B cell (primary cell): ENCODE measurements at regions not wholly inside any gene's neighbourhood (a gene's known extent, or its start where the extent isn't known, plus 50 kb on each side); places are given as distances from the start of the nearest gene placed in this dataset.

Source experiments
- ATAC-seq: fragments of 200-7000 bp; cut with Tn5 transposase; one replicate; pipeline ENCODE4 v1.10.0; 2021; ENCODE audit warnings: low read depth, mild to moderate bottlenecking, moderate number of reproducible peaks, moderate library complexity
- CTCF ChIA-PET: fragments of 350-600 bp; sonication (Branson Sonifier 250); formaldehyde crosslinking; loops from one replicate; lab custom pipeline; 2021; ENCODE audit warnings: antibody characterized with exemption, inconsistent platforms; lab: Charles Lee
- POLR2A ChIA-PET: fragments of 350-600 bp; sonication (Branson Sonifier 250); formaldehyde crosslinking; loops from one replicate; lab custom pipeline; 2021; ENCODE audit warnings: antibody characterized with exemption; lab: Charles Lee
- DNase-seq: peaks from one replicate; pipeline ENCODE4 v3.0.0; 2013
- H2AFZ ChIP-seq: 2 replicates; pipeline ENCODE4 v1.6.1; 2012; ENCODE audit warnings: mild to moderate bottlenecking, low read depth, low read length; ENCODE audit not compliant: insufficient read depth, poor library complexity, severe bottlenecking
- H3K27ac ChIP-seq, 2 donors: 1 replicate in 1 of 2; 2 replicates in 1 of 2; pipeline ENCODE4 v1.5.1; 2012 to 2013; ENCODE audit warnings: low read length in 2 of 2, mild to moderate bottlenecking in 2 of 2, moderate library complexity in 1 of 2
- H3K27me3 ChIP-seq, 4 experiments: fragments of 200-600 bp in 1 of 4; sonication (generic) in 1 of 4; replicated peaks in 1 of 4; 1 replicate in 2 of 4; 2 replicates in 2 of 4; pipeline versions ENCODE4 v1.6.1 to v1.7.0; 2013 to 2016; ENCODE audit warnings: low read length in 3 of 4, mild to moderate bottlenecking in 2 of 4, mixed read lengths in 1 of 4, moderate library complexity in 1 of 4; ENCODE audit not compliant: insufficient read depth in 4 of 4, control insufficient read depth in 3 of 4; ENCODE audit errors: control extremely low read depth in 1 of 4
- H3K36me3 ChIP-seq, 2 experiments: replicated peaks in 1 of 2; 1 replicate in 1 of 2; 2 replicates in 1 of 2; pipeline versions ENCODE4 v1.6.1 to v1.7.1; 2013; ENCODE audit warnings: low read length in 1 of 2; ENCODE audit not compliant: insufficient read depth in 2 of 2, control insufficient read depth in 1 of 2; ENCODE audit errors: control extremely low read depth in 1 of 2, extremely low read depth in 1 of 2
- H3K4me1 ChIP-seq, 2 donors: fragments of 200-600 bp in 1 of 2; sonication (generic) in 1 of 2; 1 replicate in 1 of 2; 2 replicates in 1 of 2; pipeline versions ENCODE4 v1.5.1 to v1.6.1; 2013 to 2017; ENCODE audit warnings: low read length in 2 of 2; ENCODE audit not compliant: control insufficient read depth in 2 of 2, insufficient read depth in 2 of 2
- H3K4me2 ChIP-seq: replicated peaks from 2 replicates; pipeline ENCODE3; 2012; ENCODE audit warnings: mild to moderate bottlenecking, low read depth, low read length; ENCODE audit not compliant: poor library complexity, severe bottlenecking
- H3K4me3 ChIP-seq, 5 experiments: fragments of 200-600 bp in 1 of 5; sonication (generic) in 1 of 5; 1 replicate in 3 of 5; 2 replicates in 2 of 5; pipeline versions ENCODE4 v1.5.1 to v1.7.0; 2011 to 2016; ENCODE audit warnings: low read length in 4 of 5, mild to moderate bottlenecking in 4 of 5, low read depth in 2 of 5, control low read depth in 1 of 5, moderate library complexity in 1 of 5; ENCODE audit not compliant: insufficient read depth in 1 of 5; ENCODE audit errors: control extremely low read depth in 1 of 5, extremely low read depth in 1 of 5
- H3K79me2 ChIP-seq: fragments of 200-600 bp; sonication (generic); one replicate; pipeline ENCODE4 v1.6.0; 2016; ENCODE audit warnings: low read length; ENCODE audit not compliant: control insufficient read depth, insufficient read depth
- H3K9ac ChIP-seq: fragments of 200-600 bp; sonication (generic); 2 replicates; pipeline ENCODE4 v1.6.1; 2017; ENCODE audit warnings: mild to moderate bottlenecking, low read length, moderate library complexity
- H3K9me3 ChIP-seq, 3 donors: one replicate each; pipeline versions ENCODE4 v1.6.1 to v1.7.1; 2013; ENCODE audit warnings: low read length in 2 of 3; ENCODE audit not compliant: control insufficient read depth in 2 of 3, insufficient read depth in 1 of 3; ENCODE audit errors: control extremely low read depth in 1 of 3
- H4K20me1 ChIP-seq: 2 replicates; pipeline ENCODE4 v1.6.0; 2012; ENCODE audit warnings: mild to moderate bottlenecking, low read length; ENCODE audit not compliant: insufficient read depth, control insufficient read depth, poor library complexity, severe bottlenecking
- H3K27ac Mint-ChIP-seq: one replicate; pipeline ENCODE4 v1.8.0; 2021; ENCODE audit warnings: mixed read lengths
- H3K27me3 Mint-ChIP-seq: one replicate; pipeline ENCODE4 v1.8.0; 2021; ENCODE audit warnings: mixed read lengths
- H3K4me1 Mint-ChIP-seq: one replicate; pipeline ENCODE4 v1.8.0; 2021; ENCODE audit warnings: mixed read lengths
- H3K4me3 Mint-ChIP-seq: one replicate; pipeline ENCODE4 v1.8.0; 2021; ENCODE audit warnings: mixed read lengths
- H3K9me3 Mint-ChIP-seq: one replicate; pipeline ENCODE4 v1.8.0; 2022; ENCODE audit warnings: mixed read lengths; ENCODE audit not compliant: insufficient read depth
- CTCF ChIP-seq: fragments of 200-600 bp; IDR thresholded peaks from one replicate; pipeline ENCODE4 v1.8.0; 2022; ENCODE audit warnings: antibody characterized with exemption, mild to moderate bottlenecking
- EZH2 ChIP-seq: IDR thresholded peaks from 2 replicates; pipeline ENCODE4 v1.6.1; 2012; ENCODE audit warnings: borderline replicate concordance, low read depth, mild to moderate bottlenecking, moderate library complexity, low read length; ENCODE audit not compliant: insufficient read depth, poor library complexity, severe bottlenecking
- WGBS: methylation state at CpG from one replicate; pipeline ENCODE4 v1.1.5; 2013; ENCODE audit warnings: missing lambda C conversion rate; ENCODE audit not compliant: insufficient coverage; 5-methylcytosine and 5-hydroxymethylcytosine counted together
- intact Hi-C: fragments of 100-400 bp; cut with micrococcal nuclease; formaldehyde crosslinking; loops from one replicate; pipeline ENCODE4 v1.10.0; 2022

GRCh38 chr2:81839780-81840179 is 1535.2 kb upstream of the LRRTM1 start:
- Histone ChIP-seq H2AFZ (no peak overlapping the region), H3K27me3 (no peaks in the 10 kb centered on the region), H3K4me3 (no peak overlapping the region), H3K27ac (no peak overlapping the region), H3K9ac (no peak overlapping the region), H4K20me1 (no peaks in the 10 kb centered on the region), H3K79me2 (no peaks in the 10 kb centered on the region), H3K4me2 (no peak overlapping the region), H3K36me3 (no peaks in the 10 kb centered on the region), H3K9me3 (peaks cover 0 to 1% (median 0%) of the 10 kb centered on the region in 3 donors), H3K4me1 (no peaks in the 10 kb centered on the region)
- CTCF ChIA-PET, result no interaction called here
- intact Hi-C loops, result no loop called here
- TF ChIP-seq EZH2, result no peak
- no peak for TF ChIP-seq CTCF
- Mint-ChIP-seq H3K4me3 (no peak overlapping the region), H3K27ac (no peak overlapping the region), H3K9me3 (peaks cover 3% of the 10 kb centered on the region), H3K4me1 (no peaks in the 10 kb centered on the region), H3K27me3 (no peaks in the 10 kb centered on the region)
- DNase-seq (no peak), ATAC-seq (no peak)
- no CpG with 5 or more reads among the region's 2 CpGs for WGBS
- POLR2A ChIA-PET, result no interaction called here

- no CpG with 5 or more reads among the region's 2 CpGs for WGBS
- H3K4me3 Mint-ChIP-seq, result no peak overlapping the region
- Histone ChIP-seq H4K20me1 (no peaks in the 10 kb centered on the region), H3K27ac (no peak overlapping the region), H3K4me1 (no peaks in the 10 kb centered on the region), H3K4me3 (no peak overlapping the region), H3K79me2 (no peaks in the 10 kb centered on the region), H3K9me3 (peaks cover 3 to 7% (median 4%) of the 10 kb centered on the region in 3 donors), H3K9ac (no peak overlapping the region), H3K27me3 (no peaks in the 10 kb centered on the region), H3K4me2 (no peak overlapping the region), H2AFZ (no peak overlapping the region), H3K36me3 (no peaks in the 10 kb centered on the region)
- no peaks in the 10 kb centered on the region for H3K4me1 Mint-ChIP-seq
- H3K9me3 Mint-ChIP-seq, result peaks cover 5% of the 10 kb centered on the region
- intact Hi-C loops, result no loop called here
- TF ChIP-seq EZH2 (no peak), CTCF (no peak)
- H3K27me3 Mint-ChIP-seq, result no peaks in the 10 kb centered on the region
- no peak for ATAC-seq
- DNase-seq, result no peak
- CTCF ChIA-PET, result no interaction called here
- POLR2A ChIA-PET, result no interaction called here
- H3K27ac Mint-ChIP-seq, result no peak overlapping the region
Measured at GRCh38 chr2:81835321-81836000, 1530.9 kb upstream of the LRRTM1 start.
